CD8-positive, alpha-beta memory T cell (primary cell): ENCODE measurements at regions not wholly inside any gene's neighbourhood (a gene's known extent, or its start where the extent isn't known, plus 50 kb on each side); places are given as distances from the start of the nearest gene placed in this dataset.
"Not testable (repeated sequence)": the region's sequence is repeated elsewhere in the genome, so short reads cannot be mapped to it uniquely, and the experiment has no call there.

ENCODE experiments used
- CTCF ChIA-PET: fragments of 350-600 bp; sonication (Branson Sonifier 250); formaldehyde crosslinking; loops from one replicate; lab custom pipeline; 2021; ENCODE audit warnings: antibody characterized with exemption; lab: Charles Lee
- POLR2A ChIA-PET: fragments of 350-600 bp; sonication (Branson Sonifier 250); formaldehyde crosslinking; loops from one replicate; lab custom pipeline; 2021; ENCODE audit warnings: antibody characterized with exemption; lab: Charles Lee
- DNase-seq, 5 donors: peaks; one replicate each; pipeline versions ENCODE4 v3.0.0 to v3.0.0-alpha.2; 2020 to 2022; ENCODE audit warnings: mixed read lengths in 1 of 5
- H3K27ac ChIP-seq: one replicate; pipeline ENCODE4 v1.7.0; 2013; ENCODE audit warnings: low read depth, mild to moderate bottlenecking, low read length, moderate library complexity
- H3K27me3 ChIP-seq: 2 replicates; pipeline ENCODE4 v1.7.0; 2013; ENCODE audit warnings: low read length, mild to moderate bottlenecking; ENCODE audit not compliant: insufficient read depth, poor library complexity, severe bottlenecking
- H3K36me3 ChIP-seq: 2 replicates; pipeline ENCODE4 v1.7.0; 2013; ENCODE audit warnings: mild to moderate bottlenecking, low read length, moderate library complexity; ENCODE audit not compliant: insufficient read depth
- H3K4me1 ChIP-seq: 2 replicates; pipeline ENCODE4 v1.7.0; 2013; ENCODE audit warnings: mild to moderate bottlenecking, low read length, moderate library complexity; ENCODE audit not compliant: insufficient read depth
- H3K4me3 ChIP-seq: 2 replicates; pipeline ENCODE4 v1.7.0; 2013; ENCODE audit warnings: mild to moderate bottlenecking, low read length
- H3K9me3 ChIP-seq: 2 replicates; pipeline ENCODE4 v1.7.0; 2013; ENCODE audit warnings: mild to moderate bottlenecking, low read length
- H3K27ac Mint-ChIP-seq, 8 donors: one replicate each; pipeline ENCODE4 v1.8.0; 2020 to 2021; ENCODE audit warnings: mixed read lengths in 8 of 8, mild to moderate bottlenecking in 6 of 8, inconsistent platforms in 3 of 8, moderate library complexity in 3 of 8
- H3K27me3 Mint-ChIP-seq, 2 donors: one replicate each; pipeline ENCODE4 v1.8.0; 2020 to 2021; ENCODE audit warnings: mixed read lengths in 2 of 2, mild to moderate bottlenecking in 1 of 2, moderate library complexity in 1 of 2
- H3K36me3 Mint-ChIP-seq, 3 donors: one replicate each; pipeline ENCODE4 v1.8.0; 2020 to 2021; ENCODE audit warnings: mixed read lengths in 3 of 3, inconsistent platforms in 1 of 3, mild to moderate bottlenecking in 1 of 3
- H3K4me1 Mint-ChIP-seq, 3 donors: one replicate each; pipeline ENCODE4 v1.8.0; 2020 to 2021; ENCODE audit warnings: mixed read lengths in 3 of 3, inconsistent platforms in 1 of 3, mild to moderate bottlenecking in 1 of 3
- H3K4me3 Mint-ChIP-seq, 7 donors: one replicate each; pipeline ENCODE4 v1.8.0; 2020 to 2021; ENCODE audit warnings: mixed read lengths in 7 of 7, mild to moderate bottlenecking in 6 of 7, moderate library complexity in 4 of 7, inconsistent platforms in 2 of 7
- H3K9me3 Mint-ChIP-seq, 5 donors: one replicate each; pipeline ENCODE4 v1.8.0; 2020 to 2022; ENCODE audit warnings: mixed read lengths in 5 of 5, mild to moderate bottlenecking in 3 of 5, moderate library complexity in 2 of 5, inconsistent platforms in 1 of 5

DNA sequence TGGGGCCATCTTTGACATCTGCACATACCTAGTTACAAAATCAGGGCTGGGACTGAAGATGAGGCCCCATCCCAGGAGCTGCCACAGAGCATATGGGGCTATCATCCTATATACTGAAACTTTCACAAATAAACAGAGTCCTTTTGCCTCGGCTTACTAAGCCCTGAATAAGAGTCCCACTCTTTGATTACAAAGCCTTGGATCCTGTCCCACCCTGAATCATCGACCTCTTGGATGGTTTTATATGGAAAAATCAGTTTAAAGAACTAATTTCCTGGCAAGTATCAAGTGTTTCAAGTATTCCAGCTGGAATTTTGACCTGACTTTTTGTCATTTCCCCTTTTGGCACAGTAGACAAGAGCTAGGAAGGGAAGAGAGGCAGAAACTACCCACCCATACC lies 331.3 kb upstream of the FRG2C start:
- Histone ChIP-seq H3K27ac (no peak overlapping the region), H3K4me1 (no peaks in the 10 kb centered on the region), H3K4me3 (no peak overlapping the region), H3K27me3 (no peaks in the 10 kb centered on the region), H3K9me3 (no peaks in the 10 kb centered on the region), H3K36me3 (no peaks in the 10 kb centered on the region)
- DNase-seq = no peak
- Mint-ChIP-seq H3K9me3 (no peaks in the 10 kb centered on the region), H3K27me3 (peaks cover 0 to 2% of the 10 kb centered on the region in 2 donors), H3K4me3 (no peak overlapping the region), H3K36me3 (no peaks in the 10 kb centered on the region), H3K27ac (no peak overlapping the region), H3K4me1 (no peaks in the 10 kb centered on the region)
- ChIA-PET POLR2A (no interaction called here), CTCF (no interaction called here)

DNA sequence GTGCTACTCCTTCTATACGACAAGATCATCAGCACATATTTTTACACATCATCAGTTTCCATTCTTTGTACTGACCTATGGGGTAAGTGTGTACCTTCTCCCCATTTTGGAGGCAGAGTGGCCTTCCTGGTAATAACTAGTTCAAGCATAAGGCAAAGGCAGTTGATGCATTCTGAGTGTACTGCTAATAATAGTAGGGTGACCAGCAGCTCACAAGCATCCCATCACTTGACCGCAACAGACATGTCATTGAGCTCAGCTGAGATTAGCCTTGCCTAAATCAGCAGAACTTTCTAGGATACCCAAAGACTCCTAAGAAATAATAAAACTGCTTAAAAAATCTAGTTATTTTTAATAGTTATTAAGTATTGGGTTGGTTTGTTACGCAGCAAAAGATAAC lies 329.8 kb upstream of the FRG2C start:
- H3K36me3 ChIP-seq = no peaks in the 10 kb centered on the region
- POLR2A ChIA-PET = no interaction called here
- H3K9me3 ChIP-seq = no peaks in the 10 kb centered on the region
- no peak overlapping the region for H3K4me3 ChIP-seq
- H3K36me3 Mint-ChIP-seq = no peaks in the 10 kb centered on the region
- no peak overlapping the region for H3K27ac ChIP-seq
- no peaks in the 10 kb centered on the region for H3K9me3 Mint-ChIP-seq
- H3K4me3 Mint-ChIP-seq = no peak overlapping the region
- no peak for DNase-seq
- CTCF ChIA-PET = no interaction called here
- no peaks in the 10 kb centered on the region for H3K27me3 ChIP-seq
- H3K27me3 Mint-ChIP-seq = peaks cover 0 to 2% of the 10 kb centered on the region in 2 donors
- H3K4me1 ChIP-seq = no peaks in the 10 kb centered on the region
- H3K4me1 Mint-ChIP-seq = no peaks in the 10 kb centered on the region
- no peak overlapping the region for H3K27ac Mint-ChIP-seq

DNA sequence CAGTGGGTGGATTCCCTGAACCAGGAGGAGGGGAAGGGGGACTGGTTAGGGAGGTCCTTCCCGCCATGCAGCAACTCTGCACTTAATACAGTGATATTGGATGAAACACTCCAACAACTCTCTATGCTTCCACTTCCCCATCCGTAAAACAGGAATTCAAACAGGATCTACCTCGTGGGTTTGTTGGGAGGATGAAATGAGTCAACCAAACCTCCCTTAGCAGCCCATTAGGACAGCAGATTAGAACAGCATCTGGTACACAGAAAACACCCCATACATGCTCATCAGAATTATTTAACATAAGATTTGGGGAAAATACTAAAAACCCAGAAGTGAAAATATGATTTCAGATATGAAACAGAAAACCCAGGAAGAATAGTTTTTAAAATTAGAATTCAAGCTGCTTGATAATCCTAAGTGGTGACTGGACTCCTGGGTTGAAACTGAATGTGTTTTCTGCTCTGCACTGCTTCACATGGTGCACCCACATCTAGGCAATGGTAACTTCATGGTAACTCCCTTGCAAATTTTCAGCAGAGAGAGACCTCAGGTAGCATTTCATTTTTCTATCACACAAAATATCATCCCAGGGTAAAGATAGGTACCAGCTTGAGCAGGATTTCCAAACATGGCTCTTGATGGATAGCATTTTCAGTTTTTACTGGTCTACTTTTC lies 326.8 kb upstream of the FRG2C start:
- H3K27ac ChIP-seq = no peak overlapping the region
- Mint-ChIP-seq H3K4me1 (no peaks in the 10 kb centered on the region), H3K27ac (no peak overlapping the region), H3K4me3 (no peak overlapping the region), H3K27me3 (no peaks in the 10 kb centered on the region), H3K9me3 (no peaks in the 10 kb centered on the region), H3K36me3 (no peaks in the 10 kb centered on the region)
- no peaks in the 10 kb centered on the region for H3K9me3 ChIP-seq
- no peaks in the 10 kb centered on the region for H3K36me3 ChIP-seq
- H3K27me3 ChIP-seq = no peaks in the 10 kb centered on the region
- H3K4me1 ChIP-seq = no peaks in the 10 kb centered on the region
- no peak for DNase-seq
- ChIA-PET POLR2A (no interaction called here), CTCF (no interaction called here)
- no peak overlapping the region for H3K4me3 ChIP-seq

DNA sequence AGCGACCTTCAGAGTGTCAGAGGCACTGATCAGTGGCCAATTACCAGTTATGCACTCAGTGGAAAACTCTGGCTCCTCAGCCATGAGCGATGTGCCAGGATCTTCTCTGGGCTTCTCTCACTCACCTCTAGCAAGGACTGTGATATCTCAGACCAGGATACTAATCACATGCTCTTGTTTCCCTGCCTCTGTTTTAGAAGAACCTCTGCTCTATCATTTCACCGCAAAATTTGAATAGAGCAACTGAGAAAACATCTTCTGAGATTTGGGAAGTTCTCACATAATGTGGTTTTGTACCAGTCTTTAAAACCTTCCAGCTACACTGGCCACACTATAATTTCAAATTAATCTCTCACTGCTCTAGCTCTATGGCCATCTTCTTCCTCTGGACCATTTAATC lies 325.8 kb upstream of the FRG2C start:
- Histone ChIP-seq H3K36me3 (no peaks in the 10 kb centered on the region), H3K9me3 (no peaks in the 10 kb centered on the region), H3K4me1 (no peaks in the 10 kb centered on the region), H3K27ac (no peak overlapping the region), H3K27me3 (no peaks in the 10 kb centered on the region), H3K4me3 (no peak overlapping the region)
- H3K4me1 Mint-ChIP-seq = no peaks in the 10 kb centered on the region
- no peak for DNase-seq
- H3K27ac Mint-ChIP-seq = no peak overlapping the region
- H3K9me3 Mint-ChIP-seq = no peaks in the 10 kb centered on the region
- H3K4me3 Mint-ChIP-seq = no peak overlapping the region
- H3K36me3 Mint-ChIP-seq = no peaks in the 10 kb centered on the region
- no peaks in the 10 kb centered on the region for H3K27me3 Mint-ChIP-seq
- ChIA-PET CTCF (no interaction called here), POLR2A (no interaction called here)

DNA sequence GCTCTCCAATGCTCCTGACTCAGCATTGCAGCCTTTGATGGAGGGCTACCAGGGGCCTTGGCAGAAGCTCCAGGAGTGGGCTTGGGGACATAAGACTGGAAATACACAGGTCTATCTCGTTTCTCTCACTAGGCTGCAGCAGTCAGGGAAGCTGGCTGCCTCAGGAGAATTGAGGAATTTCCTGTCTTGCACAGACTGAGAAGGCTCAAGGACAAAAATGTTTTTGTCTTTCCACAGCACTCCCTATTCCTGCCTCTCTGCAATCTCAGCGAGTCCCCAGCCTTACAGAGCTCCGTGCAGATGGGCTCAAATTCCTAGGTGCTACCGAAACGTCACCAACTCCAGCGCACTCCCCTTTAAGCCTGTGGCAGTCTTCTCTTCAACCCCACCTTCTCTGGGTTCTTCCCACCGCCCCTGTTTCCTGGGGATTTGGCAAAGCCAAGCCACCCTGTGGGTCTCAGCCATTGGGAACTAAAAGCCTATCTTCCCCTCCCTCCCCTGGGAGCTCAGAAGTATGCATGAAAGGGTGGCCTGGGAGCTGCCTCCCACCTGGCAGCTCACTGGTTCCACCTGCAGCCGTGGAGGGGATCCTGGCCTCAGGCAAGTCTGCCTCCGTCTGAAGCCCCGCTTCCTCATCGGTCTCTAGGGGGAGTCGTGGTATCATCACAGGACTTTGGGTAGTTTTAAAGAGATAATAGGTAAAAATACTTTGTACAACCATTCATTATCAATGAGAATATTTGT lies 322.6 kb upstream of the FRG2C start:
- no peak overlapping the region for H3K27ac ChIP-seq
- no peaks in the 10 kb centered on the region for H3K4me1 ChIP-seq
- no peak for DNase-seq
- Mint-ChIP-seq H3K4me3 (no peak overlapping the region), H3K4me1 (no peaks in the 10 kb centered on the region), H3K27ac (peak overlapping the region in 1 of 8 donors; percentile 24), H3K9me3 (no peaks in the 10 kb centered on the region), H3K36me3 (no peaks in the 10 kb centered on the region), H3K27me3 (no peaks in the 10 kb centered on the region)
- no peaks in the 10 kb centered on the region for H3K9me3 ChIP-seq
- no peaks in the 10 kb centered on the region for H3K36me3 ChIP-seq
- no peak overlapping the region for H3K4me3 ChIP-seq
- CTCF ChIA-PET = no interaction called here
- H3K27me3 ChIP-seq = no peaks in the 10 kb centered on the region
- POLR2A ChIA-PET = no interaction called here

DNA sequence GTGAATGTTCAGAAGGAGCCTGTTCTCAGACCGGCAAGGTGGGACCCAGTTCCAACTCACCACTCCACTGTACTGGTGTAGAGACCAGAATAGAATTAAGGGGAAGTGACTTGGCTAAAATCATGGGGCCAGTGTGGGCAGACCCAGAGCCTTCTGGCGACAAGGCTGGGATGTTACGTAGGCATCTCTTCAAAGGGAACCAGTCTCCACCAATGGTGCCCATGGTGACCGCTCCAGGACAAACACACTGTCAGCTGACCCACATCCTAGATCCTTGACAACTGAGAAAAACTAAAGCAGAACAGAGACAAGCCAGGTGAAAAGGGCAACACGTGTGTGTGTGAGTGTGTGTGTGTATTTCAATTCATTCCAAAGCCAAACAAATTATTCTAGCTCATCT lies 321.7 kb upstream of the FRG2C start:
- H3K27me3 ChIP-seq = no peaks in the 10 kb centered on the region
- H3K27me3 Mint-ChIP-seq = no peaks in the 10 kb centered on the region
- H3K4me3 Mint-ChIP-seq = no peak overlapping the region
- peak overlapping the region in 1 of 8 donors; percentile 57 for H3K27ac Mint-ChIP-seq
- no peaks in the 10 kb centered on the region for H3K4me1 Mint-ChIP-seq
- DNase-seq = no peak
- H3K4me1 ChIP-seq = no peaks in the 10 kb centered on the region
- H3K36me3 ChIP-seq = no peaks in the 10 kb centered on the region
- no peak overlapping the region for H3K4me3 ChIP-seq
- H3K27ac ChIP-seq = no peak overlapping the region
- CTCF ChIA-PET = no interaction called here
- no peaks in the 10 kb centered on the region for H3K9me3 Mint-ChIP-seq
- H3K36me3 Mint-ChIP-seq = no peaks in the 10 kb centered on the region
- H3K9me3 ChIP-seq = no peaks in the 10 kb centered on the region
- POLR2A ChIA-PET = no interaction called here

DNA sequence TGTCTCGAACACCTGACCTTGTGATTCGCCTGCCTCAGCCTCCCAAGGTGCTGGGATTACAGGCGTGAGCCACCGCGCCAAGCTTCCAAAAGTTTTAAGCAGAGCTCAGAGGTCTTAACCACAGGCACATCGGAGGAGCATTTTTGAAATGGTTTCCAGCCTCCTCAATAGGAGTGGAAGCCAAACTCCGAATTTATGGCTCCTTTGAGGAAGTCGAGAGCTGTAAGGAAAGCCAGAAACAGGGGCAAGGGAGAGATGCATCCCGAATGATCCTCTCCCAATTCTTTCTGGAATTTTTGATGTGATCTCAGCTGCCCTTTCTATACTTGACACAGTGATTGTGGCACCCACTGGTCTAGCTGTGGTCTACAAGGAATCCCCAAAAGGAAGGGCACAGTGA lies 313.6 kb upstream of the FRG2C start:
- H3K4me1 ChIP-seq, H3K9me3 Mint-ChIP-seq, H3K4me1 Mint-ChIP-seq, POLR2A ChIA-PET, H3K36me3 ChIP-seq, DNase-seq, H3K4me3 ChIP-seq, CTCF ChIA-PET, H3K27ac ChIP-seq, H3K27me3 ChIP-seq, H3K9me3 ChIP-seq, H3K36me3 Mint-ChIP-seq, H3K4me3 Mint-ChIP-seq, H3K27me3 Mint-ChIP-seq: not testable (repeated sequence)
- H3K27ac Mint-ChIP-seq = peak overlapping the region in 1 of 8 donors; percentile 79

DNA sequence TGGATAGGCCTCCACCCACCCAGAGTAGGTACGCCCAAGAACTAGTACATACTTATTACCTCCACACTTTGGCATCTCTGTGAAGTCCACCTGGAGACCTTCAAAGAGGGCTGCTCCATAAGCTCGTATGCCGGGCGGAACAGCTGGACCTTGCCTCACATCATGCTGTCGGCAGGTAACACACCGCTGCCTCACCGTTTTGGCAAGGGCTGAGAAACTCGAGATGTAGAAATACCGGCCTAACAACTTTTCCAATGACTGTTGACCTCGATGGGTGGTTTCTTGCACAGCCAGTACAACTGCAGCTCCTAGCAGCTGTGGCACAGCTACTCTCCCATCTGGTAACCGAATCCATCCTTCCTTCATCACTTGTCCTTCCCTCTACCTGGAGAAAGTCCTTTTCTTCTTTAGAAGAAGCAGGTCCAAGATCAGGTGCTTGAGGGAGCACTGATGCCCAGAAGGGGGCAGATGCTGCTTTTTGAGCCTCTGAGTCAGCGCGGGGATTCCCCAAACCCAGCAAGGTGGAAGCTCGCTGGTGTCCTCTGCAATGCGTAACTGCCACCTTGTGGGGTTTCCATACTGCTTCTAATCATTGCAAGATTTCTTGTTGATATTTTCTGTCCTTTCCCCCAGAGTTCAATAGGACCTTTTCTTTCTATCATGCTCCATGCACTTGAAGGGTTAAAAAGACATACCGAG lies 301.9 kb upstream of the FRG2C start:
- H3K36me3 ChIP-seq, H3K9me3 Mint-ChIP-seq, H3K4me1 Mint-ChIP-seq, H3K36me3 Mint-ChIP-seq, H3K4me3 Mint-ChIP-seq, H3K4me3 ChIP-seq, H3K27me3 ChIP-seq, H3K27me3 Mint-ChIP-seq, DNase-seq, H3K4me1 ChIP-seq, H3K9me3 ChIP-seq, POLR2A ChIA-PET, H3K27ac ChIP-seq, CTCF ChIA-PET: not testable (repeated sequence)
- H3K27ac Mint-ChIP-seq = peak overlapping the region in 1 of 8 donors; percentile 41
